ENCODE measurements at regions not wholly inside any gene's neighbourhood (a gene's known extent, or its start where the extent isn't known, plus 50 kb on each side); places are given as distances from the start of the nearest gene placed in this dataset.

DNA sequence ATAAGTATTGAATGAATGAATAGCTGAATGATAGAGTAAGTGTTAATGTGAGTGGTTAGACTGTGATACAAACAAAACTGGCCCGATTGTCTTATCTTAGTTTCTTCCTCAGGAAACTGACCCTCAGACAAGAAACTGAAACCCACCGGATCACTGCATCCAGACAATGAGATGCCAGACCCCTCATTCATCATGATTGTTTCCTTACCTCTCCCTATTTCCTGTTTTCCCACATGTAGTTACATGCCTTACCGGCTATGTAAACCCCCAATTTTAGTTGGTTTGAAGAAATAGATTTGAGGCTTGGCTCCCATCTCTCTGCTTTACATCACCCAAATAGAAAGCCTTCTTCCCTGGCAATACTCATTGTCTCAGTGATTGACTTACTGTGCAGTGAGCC, 218.9 kb upstream of the PPP1R2C start:
- TF ChIP-seq, protein P1, sequence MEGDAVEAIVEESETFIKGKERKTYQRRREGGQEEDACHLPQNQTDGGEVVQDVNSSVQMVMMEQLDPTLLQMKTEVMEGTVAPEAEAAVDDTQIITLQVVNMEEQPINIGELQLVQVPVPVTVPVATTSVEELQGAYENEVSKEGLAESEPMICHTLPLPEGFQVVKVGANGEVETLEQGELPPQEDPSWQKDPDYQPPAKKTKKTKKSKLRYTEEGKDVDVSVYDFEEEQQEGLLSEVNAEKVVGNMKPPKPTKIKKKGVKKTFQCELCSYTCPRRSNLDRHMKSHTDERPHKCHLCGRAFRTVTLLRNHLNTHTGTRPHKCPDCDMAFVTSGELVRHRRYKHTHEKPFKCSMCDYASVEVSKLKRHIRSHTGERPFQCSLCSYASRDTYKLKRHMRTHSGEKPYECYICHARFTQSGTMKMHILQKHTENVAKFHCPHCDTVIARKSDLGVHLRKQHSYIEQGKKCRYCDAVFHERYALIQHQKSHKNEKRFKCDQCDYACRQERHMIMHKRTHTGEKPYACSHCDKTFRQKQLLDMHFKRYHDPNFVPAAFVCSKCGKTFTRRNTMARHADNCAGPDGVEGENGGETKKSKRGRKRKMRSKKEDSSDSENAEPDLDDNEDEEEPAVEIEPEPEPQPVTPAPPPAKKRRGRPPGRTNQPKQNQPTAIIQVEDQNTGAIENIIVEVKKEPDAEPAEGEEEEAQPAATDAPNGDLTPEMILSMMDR (IDR thresholded peaks at IDR 0.05 in 4 of 5, conservative IDR thresholded peaks at IDR 0.05 in 1 of 5) = no peak
- no peak for TF ChIP-seq POLR2A (IDR thresholded peaks at IDR 0.05)
